WTC11 (cell line): ENCODE measurements at regions not wholly inside any gene's neighbourhood (a gene's known extent, or its start where the extent isn't known, plus 50 kb on each side); places are given as distances from the start of the nearest gene placed in this dataset.

Source experiments
- ATAC-seq: fragments of 200-7000 bp; cut with Tn5 transposase; 2 replicates; pipeline ENCODE4 v1.10.0; 2021; ENCODE audit warnings: mild to moderate bottlenecking, moderate library complexity
- CTCF ChIA-PET: fragments of 300-600 bp; sonication (Branson Sonifier 250); formaldehyde crosslinking; loops from one replicate; lab custom pipeline; 2021; ENCODE audit warnings: antibody characterized with exemption; lab: Charles Lee
- POLR2A ChIA-PET: fragments of 350-600 bp; sonication (Branson Sonifier 250); formaldehyde crosslinking; loops from one replicate; lab custom pipeline; 2021; ENCODE audit warnings: antibody characterized with exemption; lab: Charles Lee
- DNase-seq: peaks from one replicate; pipeline ENCODE4 v3.0.0; 2021; ENCODE audit warnings: low spot score
- H3K27ac Mint-ChIP-seq: 2 replicates; pipeline ENCODE4 v1.8.0; 2021; ENCODE audit warnings: mixed read lengths
- H3K27me3 Mint-ChIP-seq: 2 replicates; pipeline ENCODE4 v1.8.0; 2021; ENCODE audit warnings: low read depth, mild to moderate bottlenecking, moderate library complexity, mixed read lengths
- H3K36me3 Mint-ChIP-seq: 2 replicates; pipeline ENCODE4 v1.8.0; 2021; ENCODE audit warnings: mixed read lengths
- H3K4me1 Mint-ChIP-seq: 2 replicates; pipeline ENCODE4 v1.8.0; 2022; ENCODE audit warnings: mixed read lengths
- H3K4me3 Mint-ChIP-seq: 2 replicates; pipeline ENCODE4 v1.8.0; 2021; ENCODE audit warnings: mild to moderate bottlenecking, moderate library complexity, mixed read lengths
- H3K9me3 Mint-ChIP-seq: 2 replicates; pipeline ENCODE4 v1.8.0; 2021; ENCODE audit warnings: mixed read lengths
- ATF1 ChIP-seq: sonication (generic); formaldehyde crosslinking; IDR thresholded peaks from 2 replicates; pipeline ENCODE4 v1.8.1; 2023; ENCODE audit warnings: mild to moderate bottlenecking, moderate library complexity, missing genetic modification reagents
- ATF6 ChIP-seq: sonication (generic); formaldehyde crosslinking; IDR thresholded peaks from 2 replicates; pipeline ENCODE4 v1.8.1; 2023; ENCODE audit warnings: mild to moderate bottlenecking, missing genetic modification reagents
- CREM ChIP-seq: sonication (generic); formaldehyde crosslinking; IDR thresholded peaks from 2 replicates; pipeline ENCODE4 v1.8.1; 2022; ENCODE audit warnings: mild to moderate bottlenecking, missing genetic modification reagents, moderate library complexity
- ETV6 ChIP-seq: sonication (generic); formaldehyde crosslinking; IDR thresholded peaks from 2 replicates; pipeline ENCODE4 v1.8.1; 2022; ENCODE audit warnings: mild to moderate bottlenecking, missing genetic modification reagents
- GTF2I ChIP-seq: fragments of 250-450 bp; sonication (Bioruptor Pico); conservative IDR thresholded peaks from 2 replicates; pipeline ENCODE4 v1.4.0; 2021; ENCODE audit warnings: mild to moderate bottlenecking
- MYBL2 ChIP-seq: sonication (generic); formaldehyde crosslinking; IDR thresholded peaks from 2 replicates; pipeline ENCODE4 v1.8.1; 2023; ENCODE audit warnings: mild to moderate bottlenecking, moderate library complexity, missing genetic modification reagents
- NR1H2 ChIP-seq: sonication (generic); formaldehyde crosslinking; IDR thresholded peaks from 2 replicates; pipeline ENCODE4 v1.9.0; 2021; ENCODE audit warnings: mild to moderate bottlenecking, moderate library complexity, missing genetic modification reagents
- SMAD3 ChIP-seq: sonication (generic); formaldehyde crosslinking; IDR thresholded peaks from 2 replicates; pipeline ENCODE4 v1.8.0; 2022; ENCODE audit warnings: missing genetic modification reagents, mild to moderate bottlenecking, borderline replicate concordance
- SOX15 ChIP-seq: fragments of 250-450 bp; sonication (Bioruptor Pico); IDR thresholded peaks from 2 replicates; pipeline ENCODE4 v1.9.0; 2021; ENCODE audit warnings: mild to moderate bottlenecking
- SP1 ChIP-seq: sonication (generic); formaldehyde crosslinking; conservative IDR thresholded peaks from 2 replicates; pipeline ENCODE4 v1.8.1; 2022; ENCODE audit warnings: missing genetic modification reagents
- USF1 ChIP-seq: sonication (generic); formaldehyde crosslinking; IDR thresholded peaks from 2 replicates; pipeline ENCODE4 v1.8.0; 2022; ENCODE audit warnings: mild to moderate bottlenecking, missing genetic modification reagents
- ZNF121 ChIP-seq: sonication (generic); formaldehyde crosslinking; IDR thresholded peaks from 2 replicates; pipeline ENCODE4 v1.8.0; 2023; ENCODE audit warnings: missing genetic modification reagents
- ZNF219 ChIP-seq: sonication (generic); formaldehyde crosslinking; IDR thresholded peaks from 2 replicates; pipeline ENCODE4 v1.8.0; 2023; ENCODE audit warnings: missing genetic modification reagents, mild to moderate bottlenecking, borderline replicate concordance
- ZNF317 ChIP-seq: sonication (generic); formaldehyde crosslinking; IDR thresholded peaks from 2 replicates; pipeline ENCODE4 v1.8.1; 2023; ENCODE audit warnings: low read depth, mild to moderate bottlenecking, moderate library complexity, missing genetic modification reagents, borderline replicate concordance
- ZNF423 ChIP-seq: fragments of 250-450 bp; sonication (Bioruptor Pico); IDR thresholded peaks from 2 replicates; pipeline ENCODE4 v2.1.2; 2022; ENCODE audit warnings: mild to moderate bottlenecking, moderate library complexity
- TF ChIP-seq, protein P1 (sequence below): sonication (generic); formaldehyde crosslinking; conservative IDR thresholded peaks from 2 replicates; pipeline ENCODE4 v1.8.1; 2023; ENCODE audit warnings: mild to moderate bottlenecking, low read depth, missing genetic modification reagents, moderate library complexity
- TF ChIP-seq, protein P2 (sequence below): sonication (generic); formaldehyde crosslinking; IDR thresholded peaks from 2 replicates; pipeline ENCODE4 v1.8.0; 2023; ENCODE audit warnings: missing genetic modification reagents, mild to moderate bottlenecking, borderline replicate concordance
- TF ChIP-seq, protein P3 (sequence below): fragments of 250-450 bp; sonication (Bioruptor Pico); IDR thresholded peaks from 2 replicates; pipeline ENCODE4 v1.9.0; 2021; ENCODE audit warnings: mild to moderate bottlenecking, borderline replicate concordance

GRCh38 chr2:138122891-138123290 lies 158.6 kb downstream of the HNMT start:
- POLR2A ChIA-PET = no interaction called here
- ATAC-seq = no peak

DNA sequence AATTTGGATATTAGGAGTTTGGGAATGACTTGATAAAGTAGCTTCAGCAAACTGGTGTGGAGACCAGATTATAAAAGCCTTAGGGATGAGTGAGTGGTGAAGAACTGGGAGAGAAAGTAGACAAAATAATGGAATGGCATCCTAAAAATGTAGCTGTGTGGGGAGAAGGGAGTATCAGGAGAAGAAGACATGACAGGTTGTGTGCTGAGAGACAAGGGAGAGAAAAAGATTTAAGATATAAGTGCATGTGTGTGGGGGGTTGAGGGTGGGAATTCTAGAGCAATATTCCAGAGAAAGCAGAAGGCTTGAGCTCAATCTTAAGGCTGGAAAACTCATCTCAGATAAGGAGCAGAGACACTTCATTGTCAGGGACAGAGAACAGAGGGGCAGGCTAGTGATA lies 159.5 kb downstream of the HNMT start:
- CTCF ChIA-PET = no interaction called here
- H3K36me3 Mint-ChIP-seq = no peaks in the 10 kb centered on the region
- no peak for TF ChIP-seq ZNF121 (CRISPR knock-in tag)
- TF ChIP-seq GTF2I = no peak
- TF ChIP-seq CREM (CRISPR knock-in tag) = no peak
- no peak for TF ChIP-seq SMAD3 (CRISPR knock-in tag)
- TF ChIP-seq, protein P1, sequence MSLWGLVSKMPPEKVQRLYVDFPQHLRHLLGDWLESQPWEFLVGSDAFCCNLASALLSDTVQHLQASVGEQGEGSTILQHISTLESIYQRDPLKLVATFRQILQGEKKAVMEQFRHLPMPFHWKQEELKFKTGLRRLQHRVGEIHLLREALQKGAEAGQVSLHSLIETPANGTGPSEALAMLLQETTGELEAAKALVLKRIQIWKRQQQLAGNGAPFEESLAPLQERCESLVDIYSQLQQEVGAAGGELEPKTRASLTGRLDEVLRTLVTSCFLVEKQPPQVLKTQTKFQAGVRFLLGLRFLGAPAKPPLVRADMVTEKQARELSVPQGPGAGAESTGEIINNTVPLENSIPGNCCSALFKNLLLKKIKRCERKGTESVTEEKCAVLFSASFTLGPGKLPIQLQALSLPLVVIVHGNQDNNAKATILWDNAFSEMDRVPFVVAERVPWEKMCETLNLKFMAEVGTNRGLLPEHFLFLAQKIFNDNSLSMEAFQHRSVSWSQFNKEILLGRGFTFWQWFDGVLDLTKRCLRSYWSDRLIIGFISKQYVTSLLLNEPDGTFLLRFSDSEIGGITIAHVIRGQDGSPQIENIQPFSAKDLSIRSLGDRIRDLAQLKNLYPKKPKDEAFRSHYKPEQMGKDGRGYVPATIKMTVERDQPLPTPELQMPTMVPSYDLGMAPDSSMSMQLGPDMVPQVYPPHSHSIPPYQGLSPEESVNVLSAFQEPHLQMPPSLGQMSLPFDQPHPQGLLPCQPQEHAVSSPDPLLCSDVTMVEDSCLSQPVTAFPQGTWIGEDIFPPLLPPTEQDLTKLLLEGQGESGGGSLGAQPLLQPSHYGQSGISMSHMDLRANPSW (CRISPR knock-in tag) = no peak
- TF ChIP-seq ZNF317 (CRISPR knock-in tag) = no peak
- TF ChIP-seq ETV6 (CRISPR knock-in tag) = no peak
- no peak for TF ChIP-seq SOX15 (CRISPR knock-in tag)
- TF ChIP-seq, protein P2, sequence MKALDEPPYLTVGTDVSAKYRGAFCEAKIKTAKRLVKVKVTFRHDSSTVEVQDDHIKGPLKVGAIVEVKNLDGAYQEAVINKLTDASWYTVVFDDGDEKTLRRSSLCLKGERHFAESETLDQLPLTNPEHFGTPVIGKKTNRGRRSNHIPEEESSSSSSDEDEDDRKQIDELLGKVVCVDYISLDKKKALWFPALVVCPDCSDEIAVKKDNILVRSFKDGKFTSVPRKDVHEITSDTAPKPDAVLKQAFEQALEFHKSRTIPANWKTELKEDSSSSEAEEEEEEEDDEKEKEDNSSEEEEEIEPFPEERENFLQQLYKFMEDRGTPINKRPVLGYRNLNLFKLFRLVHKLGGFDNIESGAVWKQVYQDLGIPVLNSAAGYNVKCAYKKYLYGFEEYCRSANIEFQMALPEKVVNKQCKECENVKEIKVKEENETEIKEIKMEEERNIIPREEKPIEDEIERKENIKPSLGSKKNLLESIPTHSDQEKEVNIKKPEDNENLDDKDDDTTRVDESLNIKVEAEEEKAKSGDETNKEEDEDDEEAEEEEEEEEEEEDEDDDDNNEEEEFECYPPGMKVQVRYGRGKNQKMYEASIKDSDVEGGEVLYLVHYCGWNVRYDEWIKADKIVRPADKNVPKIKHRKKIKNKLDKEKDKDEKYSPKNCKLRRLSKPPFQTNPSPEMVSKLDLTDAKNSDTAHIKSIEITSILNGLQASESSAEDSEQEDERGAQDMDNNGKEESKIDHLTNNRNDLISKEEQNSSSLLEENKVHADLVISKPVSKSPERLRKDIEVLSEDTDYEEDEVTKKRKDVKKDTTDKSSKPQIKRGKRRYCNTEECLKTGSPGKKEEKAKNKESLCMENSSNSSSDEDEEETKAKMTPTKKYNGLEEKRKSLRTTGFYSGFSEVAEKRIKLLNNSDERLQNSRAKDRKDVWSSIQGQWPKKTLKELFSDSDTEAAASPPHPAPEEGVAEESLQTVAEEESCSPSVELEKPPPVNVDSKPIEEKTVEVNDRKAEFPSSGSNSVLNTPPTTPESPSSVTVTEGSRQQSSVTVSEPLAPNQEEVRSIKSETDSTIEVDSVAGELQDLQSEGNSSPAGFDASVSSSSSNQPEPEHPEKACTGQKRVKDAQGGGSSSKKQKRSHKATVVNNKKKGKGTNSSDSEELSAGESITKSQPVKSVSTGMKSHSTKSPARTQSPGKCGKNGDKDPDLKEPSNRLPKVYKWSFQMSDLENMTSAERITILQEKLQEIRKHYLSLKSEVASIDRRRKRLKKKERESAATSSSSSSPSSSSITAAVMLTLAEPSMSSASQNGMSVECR (CRISPR knock-in tag) = no peak
- TF ChIP-seq, all 79 proteins: peak for 0
- DNase-seq (no peak), ATAC-seq (no peak)
- Mint-ChIP-seq H3K27me3 (no peaks in the 10 kb centered on the region), H3K9me3 (no peaks in the 10 kb centered on the region), H3K4me1 (peaks cover 17% of the 10 kb centered on the region), H3K4me3 (no peak overlapping the region), H3K27ac (no peak overlapping the region)
- POLR2A ChIA-PET = no interaction called here

More at GRCh38 chr2:138122891-138123290, 158.6 kb downstream of the HNMT start:
- Mint-ChIP-seq H3K9me3 (no peaks in the 10 kb centered on the region), H3K4me1 (peaks cover 17% of the 10 kb centered on the region), H3K27ac (no peak overlapping the region), H3K27me3 (no peaks in the 10 kb centered on the region), H3K4me3 (no peak overlapping the region), H3K36me3 (no peaks in the 10 kb centered on the region)
- TF ChIP-seq MYBL2 (CRISPR knock-in tag) (no peak), ATF1 (CRISPR knock-in tag) (no peak), ZNF219 (CRISPR knock-in tag) (no peak), ATF6 (CRISPR knock-in tag) (no peak), USF1 (CRISPR knock-in tag) (no peak), NR1H2 (no peak), ZNF423 (no peak), SP1 (CRISPR knock-in tag) (no peak)
- TF ChIP-seq, protein P3, sequence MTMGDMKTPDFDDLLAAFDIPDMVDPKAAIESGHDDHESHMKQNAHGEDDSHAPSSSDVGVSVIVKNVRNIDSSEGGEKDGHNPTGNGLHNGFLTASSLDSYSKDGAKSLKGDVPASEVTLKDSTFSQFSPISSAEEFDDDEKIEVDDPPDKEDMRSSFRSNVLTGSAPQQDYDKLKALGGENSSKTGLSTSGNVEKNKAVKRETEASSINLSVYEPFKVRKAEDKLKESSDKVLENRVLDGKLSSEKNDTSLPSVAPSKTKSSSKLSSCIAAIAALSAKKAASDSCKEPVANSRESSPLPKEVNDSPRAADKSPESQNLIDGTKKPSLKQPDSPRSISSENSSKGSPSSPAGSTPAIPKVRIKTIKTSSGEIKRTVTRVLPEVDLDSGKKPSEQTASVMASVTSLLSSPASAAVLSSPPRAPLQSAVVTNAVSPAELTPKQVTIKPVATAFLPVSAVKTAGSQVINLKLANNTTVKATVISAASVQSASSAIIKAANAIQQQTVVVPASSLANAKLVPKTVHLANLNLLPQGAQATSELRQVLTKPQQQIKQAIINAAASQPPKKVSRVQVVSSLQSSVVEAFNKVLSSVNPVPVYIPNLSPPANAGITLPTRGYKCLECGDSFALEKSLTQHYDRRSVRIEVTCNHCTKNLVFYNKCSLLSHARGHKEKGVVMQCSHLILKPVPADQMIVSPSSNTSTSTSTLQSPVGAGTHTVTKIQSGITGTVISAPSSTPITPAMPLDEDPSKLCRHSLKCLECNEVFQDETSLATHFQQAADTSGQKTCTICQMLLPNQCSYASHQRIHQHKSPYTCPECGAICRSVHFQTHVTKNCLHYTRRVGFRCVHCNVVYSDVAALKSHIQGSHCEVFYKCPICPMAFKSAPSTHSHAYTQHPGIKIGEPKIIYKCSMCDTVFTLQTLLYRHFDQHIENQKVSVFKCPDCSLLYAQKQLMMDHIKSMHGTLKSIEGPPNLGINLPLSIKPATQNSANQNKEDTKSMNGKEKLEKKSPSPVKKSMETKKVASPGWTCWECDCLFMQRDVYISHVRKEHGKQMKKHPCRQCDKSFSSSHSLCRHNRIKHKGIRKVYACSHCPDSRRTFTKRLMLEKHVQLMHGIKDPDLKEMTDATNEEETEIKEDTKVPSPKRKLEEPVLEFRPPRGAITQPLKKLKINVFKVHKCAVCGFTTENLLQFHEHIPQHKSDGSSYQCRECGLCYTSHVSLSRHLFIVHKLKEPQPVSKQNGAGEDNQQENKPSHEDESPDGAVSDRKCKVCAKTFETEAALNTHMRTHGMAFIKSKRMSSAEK (CRISPR knock-in tag) = no peak
- CTCF ChIA-PET = no interaction called here
- no peak for DNase-seq
